WTC11 (cell line): ENCODE measurements at regions not wholly inside any gene's neighbourhood (a gene's known extent, or its start where the extent isn't known, plus 50 kb on each side); places are given as distances from the start of the nearest gene placed in this dataset.

Experiments
- CBFB ChIP-seq: sonication (generic); formaldehyde crosslinking; IDR thresholded peaks from 2 replicates; pipeline ENCODE4 v1.8.1; 2022; ENCODE audit warnings: mild to moderate bottlenecking, low read depth, missing genetic modification reagents
- EMX1 ChIP-seq: fragments of 250-450 bp; sonication (Bioruptor Pico); IDR thresholded peaks from 2 replicates; pipeline ENCODE4 v1.8.0; 2021; ENCODE audit warnings: mild to moderate bottlenecking
- ESRRA ChIP-seq: sonication (generic); formaldehyde crosslinking; IDR thresholded peaks from 2 replicates; pipeline ENCODE4 v1.8.1; 2022; ENCODE audit warnings: mild to moderate bottlenecking, missing genetic modification reagents, borderline replicate concordance
- FOXK1 ChIP-seq: sonication (generic); formaldehyde crosslinking; IDR thresholded peaks from 2 replicates; pipeline ENCODE4 v1.8.0; 2022; ENCODE audit warnings: mild to moderate bottlenecking, moderate library complexity, missing genetic modification reagents
- NFYB ChIP-seq: sonication (generic); formaldehyde crosslinking; conservative IDR thresholded peaks from 2 replicates; pipeline ENCODE4 v1.8.0; 2022; ENCODE audit warnings: low read depth, missing genetic modification reagents
- SP1 ChIP-seq: sonication (generic); formaldehyde crosslinking; conservative IDR thresholded peaks from 2 replicates; pipeline ENCODE4 v1.8.1; 2022; ENCODE audit warnings: missing genetic modification reagents
- USF1 ChIP-seq: sonication (generic); formaldehyde crosslinking; IDR thresholded peaks from 2 replicates; pipeline ENCODE4 v1.8.0; 2022; ENCODE audit warnings: mild to moderate bottlenecking, missing genetic modification reagents
- ZNF396 ChIP-seq: fragments of 250-450 bp; sonication (Bioruptor Pico); IDR thresholded peaks from 2 replicates; pipeline ENCODE4 v1.8.0; 2021; ENCODE audit warnings: mild to moderate bottlenecking, moderate library complexity, borderline replicate concordance
- ZNF423 ChIP-seq: fragments of 250-450 bp; sonication (Bioruptor Pico); IDR thresholded peaks from 2 replicates; pipeline ENCODE4 v2.1.2; 2022; ENCODE audit warnings: mild to moderate bottlenecking, moderate library complexity
- TF ChIP-seq, protein P1 (sequence below): fragments of 200-600 bp; IDR thresholded peaks from 2 replicates; pipeline ENCODE4 v1.8.0; 2022; ENCODE audit warnings: antibody characterized with exemption
- TF ChIP-seq, protein P2 (sequence below): sonication (generic); formaldehyde crosslinking; IDR thresholded peaks from 2 replicates; pipeline ENCODE4 v1.8.1; 2023; ENCODE audit warnings: mild to moderate bottlenecking, missing genetic modification reagents
- TF ChIP-seq, protein P3 (sequence below): sonication (generic); formaldehyde crosslinking; IDR thresholded peaks from 2 replicates; pipeline ENCODE4 v1.8.1; 2023; ENCODE audit warnings: mild to moderate bottlenecking, missing genetic modification reagents, borderline replicate concordance

DNA sequence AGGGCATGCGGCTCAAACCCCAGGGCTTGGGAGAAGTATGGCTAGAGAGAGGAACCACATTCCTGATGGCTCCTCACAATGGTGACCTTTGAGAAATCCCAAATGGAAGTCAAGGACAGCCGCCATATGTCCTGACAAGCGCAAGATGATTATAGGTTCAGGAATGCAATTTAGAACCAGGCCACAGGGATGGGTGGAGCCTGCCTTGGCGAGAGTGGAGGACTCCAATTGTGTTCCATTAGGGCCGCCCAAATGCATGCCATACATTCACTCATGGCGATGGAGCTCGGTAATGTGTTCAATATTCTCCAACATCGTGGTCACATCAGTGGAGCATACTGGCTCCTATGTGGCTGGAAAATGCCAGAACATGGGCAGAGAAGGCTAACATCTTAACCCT is 662.9 kb upstream of the ID2 start:
- TF ChIP-seq, protein P1, sequence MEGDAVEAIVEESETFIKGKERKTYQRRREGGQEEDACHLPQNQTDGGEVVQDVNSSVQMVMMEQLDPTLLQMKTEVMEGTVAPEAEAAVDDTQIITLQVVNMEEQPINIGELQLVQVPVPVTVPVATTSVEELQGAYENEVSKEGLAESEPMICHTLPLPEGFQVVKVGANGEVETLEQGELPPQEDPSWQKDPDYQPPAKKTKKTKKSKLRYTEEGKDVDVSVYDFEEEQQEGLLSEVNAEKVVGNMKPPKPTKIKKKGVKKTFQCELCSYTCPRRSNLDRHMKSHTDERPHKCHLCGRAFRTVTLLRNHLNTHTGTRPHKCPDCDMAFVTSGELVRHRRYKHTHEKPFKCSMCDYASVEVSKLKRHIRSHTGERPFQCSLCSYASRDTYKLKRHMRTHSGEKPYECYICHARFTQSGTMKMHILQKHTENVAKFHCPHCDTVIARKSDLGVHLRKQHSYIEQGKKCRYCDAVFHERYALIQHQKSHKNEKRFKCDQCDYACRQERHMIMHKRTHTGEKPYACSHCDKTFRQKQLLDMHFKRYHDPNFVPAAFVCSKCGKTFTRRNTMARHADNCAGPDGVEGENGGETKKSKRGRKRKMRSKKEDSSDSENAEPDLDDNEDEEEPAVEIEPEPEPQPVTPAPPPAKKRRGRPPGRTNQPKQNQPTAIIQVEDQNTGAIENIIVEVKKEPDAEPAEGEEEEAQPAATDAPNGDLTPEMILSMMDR = no peak
- TF ChIP-seq, protein P2, sequence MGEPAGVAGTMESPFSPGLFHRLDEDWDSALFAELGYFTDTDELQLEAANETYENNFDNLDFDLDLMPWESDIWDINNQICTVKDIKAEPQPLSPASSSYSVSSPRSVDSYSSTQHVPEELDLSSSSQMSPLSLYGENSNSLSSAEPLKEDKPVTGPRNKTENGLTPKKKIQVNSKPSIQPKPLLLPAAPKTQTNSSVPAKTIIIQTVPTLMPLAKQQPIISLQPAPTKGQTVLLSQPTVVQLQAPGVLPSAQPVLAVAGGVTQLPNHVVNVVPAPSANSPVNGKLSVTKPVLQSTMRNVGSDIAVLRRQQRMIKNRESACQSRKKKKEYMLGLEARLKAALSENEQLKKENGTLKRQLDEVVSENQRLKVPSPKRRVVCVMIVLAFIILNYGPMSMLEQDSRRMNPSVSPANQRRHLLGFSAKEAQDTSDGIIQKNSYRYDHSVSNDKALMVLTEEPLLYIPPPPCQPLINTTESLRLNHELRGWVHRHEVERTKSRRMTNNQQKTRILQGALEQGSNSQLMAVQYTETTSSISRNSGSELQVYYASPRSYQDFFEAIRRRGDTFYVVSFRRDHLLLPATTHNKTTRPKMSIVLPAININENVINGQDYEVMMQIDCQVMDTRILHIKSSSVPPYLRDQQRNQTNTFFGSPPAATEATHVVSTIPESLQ (CRISPR knock-in tag) = no peak
- TF ChIP-seq FOXK1 (CRISPR knock-in tag) = no peak
- no peak for TF ChIP-seq ESRRA (CRISPR knock-in tag)
- no peak for TF ChIP-seq SP1 (CRISPR knock-in tag)
- no peak for TF ChIP-seq USF1 (CRISPR knock-in tag)
- no peak for TF ChIP-seq NFYB
- TF ChIP-seq, protein P3, sequence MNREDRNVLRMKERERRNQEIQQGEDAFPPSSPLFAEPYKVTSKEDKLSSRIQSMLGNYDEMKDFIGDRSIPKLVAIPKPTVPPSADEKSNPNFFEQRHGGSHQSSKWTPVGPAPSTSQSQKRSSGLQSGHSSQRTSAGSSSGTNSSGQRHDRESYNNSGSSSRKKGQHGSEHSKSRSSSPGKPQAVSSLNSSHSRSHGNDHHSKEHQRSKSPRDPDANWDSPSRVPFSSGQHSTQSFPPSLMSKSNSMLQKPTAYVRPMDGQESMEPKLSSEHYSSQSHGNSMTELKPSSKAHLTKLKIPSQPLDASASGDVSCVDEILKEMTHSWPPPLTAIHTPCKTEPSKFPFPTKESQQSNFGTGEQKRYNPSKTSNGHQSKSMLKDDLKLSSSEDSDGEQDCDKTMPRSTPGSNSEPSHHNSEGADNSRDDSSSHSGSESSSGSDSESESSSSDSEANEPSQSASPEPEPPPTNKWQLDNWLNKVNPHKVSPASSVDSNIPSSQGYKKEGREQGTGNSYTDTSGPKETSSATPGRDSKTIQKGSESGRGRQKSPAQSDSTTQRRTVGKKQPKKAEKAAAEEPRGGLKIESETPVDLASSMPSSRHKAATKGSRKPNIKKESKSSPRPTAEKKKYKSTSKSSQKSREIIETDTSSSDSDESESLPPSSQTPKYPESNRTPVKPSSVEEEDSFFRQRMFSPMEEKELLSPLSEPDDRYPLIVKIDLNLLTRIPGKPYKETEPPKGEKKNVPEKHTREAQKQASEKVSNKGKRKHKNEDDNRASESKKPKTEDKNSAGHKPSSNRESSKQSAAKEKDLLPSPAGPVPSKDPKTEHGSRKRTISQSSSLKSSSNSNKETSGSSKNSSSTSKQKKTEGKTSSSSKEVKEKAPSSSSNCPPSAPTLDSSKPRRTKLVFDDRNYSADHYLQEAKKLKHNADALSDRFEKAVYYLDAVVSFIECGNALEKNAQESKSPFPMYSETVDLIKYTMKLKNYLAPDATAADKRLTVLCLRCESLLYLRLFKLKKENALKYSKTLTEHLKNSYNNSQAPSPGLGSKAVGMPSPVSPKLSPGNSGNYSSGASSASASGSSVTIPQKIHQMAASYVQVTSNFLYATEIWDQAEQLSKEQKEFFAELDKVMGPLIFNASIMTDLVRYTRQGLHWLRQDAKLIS (CRISPR knock-in tag) = no peak
- no peak for TF ChIP-seq ZNF396
- TF ChIP-seq CBFB (CRISPR knock-in tag) = no peak
- no peak for TF ChIP-seq EMX1 (CRISPR knock-in tag)
- no peak for TF ChIP-seq ZNF423 (CRISPR knock-in tag)
